Left hindlimb (tissue), 1 donor: ENCODE measurements at regions not wholly inside any gene's neighbourhood (a gene's known extent, or its start where the extent isn't known, plus 50 kb on each side); places are given as distances from the start of the nearest gene placed in this dataset.

Experiments
- DNase-seq: peaks from one replicate; pipeline ENCODE4 v3.0.0-alpha.2; 2018

- no peak for DNase-seq
These were observed 64.8 kb upstream of the PLEKHG3 start for GRCh38 chr14:64639340-64639821.

DNA sequence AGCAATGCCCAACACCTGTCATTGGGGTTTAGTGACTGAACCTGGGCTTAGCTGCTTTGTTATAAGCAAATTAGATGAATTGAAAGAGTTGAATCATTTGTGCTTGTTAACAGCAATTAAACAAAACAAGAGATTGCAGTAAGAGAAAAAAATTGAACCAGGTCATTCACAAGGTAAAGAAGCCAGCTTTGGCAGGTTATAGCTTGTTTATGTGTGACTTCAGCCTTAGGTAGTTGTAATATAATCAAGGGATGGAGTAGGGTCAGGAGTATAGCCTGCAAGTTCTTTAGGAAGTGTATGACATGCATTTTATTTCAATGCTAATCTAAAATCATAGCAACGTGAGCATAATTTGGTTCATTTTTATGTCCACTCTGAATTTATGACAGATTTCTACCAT, 63.4 kb upstream of the PLEKHG3 start:
- DNase-seq: no peak

DNA sequence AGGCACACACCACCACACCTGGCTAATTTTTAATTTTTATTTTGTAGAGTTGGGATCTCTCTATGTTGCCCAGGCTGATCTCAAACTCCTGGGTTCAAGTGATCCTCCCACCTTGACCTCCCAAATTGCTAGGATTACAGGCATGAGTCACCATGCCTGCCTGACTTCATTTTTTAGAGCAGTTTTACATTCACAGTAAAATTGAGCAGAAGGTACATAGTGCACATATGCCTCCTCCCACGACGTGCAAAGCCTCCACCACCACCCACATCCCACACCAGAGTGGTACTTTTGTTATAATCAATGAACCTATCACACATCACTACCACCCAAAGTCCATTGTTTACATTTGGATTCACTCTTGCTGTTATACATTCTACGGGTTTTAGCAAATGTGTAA, 62.5 kb upstream of the PLEKHG3 start:
- DNase-seq: no peak

GRCh38 chr14:64643709-64644108, 60.5 kb upstream of the PLEKHG3 start:
- DNase-seq: no peak

GRCh38 chr14:64644629-64645028, 59.6 kb upstream of the PLEKHG3 start:
- DNase-seq: no peak

GRCh38 chr14:64645220-64645892, 58.9 kb upstream of the PLEKHG3 start:
- peak; percentile 65 for DNase-seq

DNA sequence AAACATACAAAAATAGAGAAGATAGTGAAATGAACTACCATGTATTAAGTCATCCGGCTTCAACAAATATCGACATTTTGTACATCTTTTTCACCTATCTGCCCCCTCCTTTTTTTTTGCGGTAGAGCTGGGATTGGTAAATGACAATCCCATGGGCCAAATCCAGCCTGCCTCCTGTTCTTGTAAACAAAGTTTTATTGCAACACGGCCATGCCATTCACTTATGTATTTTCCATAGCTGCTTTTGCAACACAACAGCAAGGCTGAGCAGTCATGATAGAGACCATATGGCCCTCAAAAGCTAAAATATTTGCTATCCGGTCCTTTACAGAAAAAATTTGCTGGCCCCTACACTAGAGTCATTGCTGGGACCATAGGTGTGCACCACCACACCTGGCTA, 58.1 kb upstream of the PLEKHG3 start:
- no peak for DNase-seq

DNA sequence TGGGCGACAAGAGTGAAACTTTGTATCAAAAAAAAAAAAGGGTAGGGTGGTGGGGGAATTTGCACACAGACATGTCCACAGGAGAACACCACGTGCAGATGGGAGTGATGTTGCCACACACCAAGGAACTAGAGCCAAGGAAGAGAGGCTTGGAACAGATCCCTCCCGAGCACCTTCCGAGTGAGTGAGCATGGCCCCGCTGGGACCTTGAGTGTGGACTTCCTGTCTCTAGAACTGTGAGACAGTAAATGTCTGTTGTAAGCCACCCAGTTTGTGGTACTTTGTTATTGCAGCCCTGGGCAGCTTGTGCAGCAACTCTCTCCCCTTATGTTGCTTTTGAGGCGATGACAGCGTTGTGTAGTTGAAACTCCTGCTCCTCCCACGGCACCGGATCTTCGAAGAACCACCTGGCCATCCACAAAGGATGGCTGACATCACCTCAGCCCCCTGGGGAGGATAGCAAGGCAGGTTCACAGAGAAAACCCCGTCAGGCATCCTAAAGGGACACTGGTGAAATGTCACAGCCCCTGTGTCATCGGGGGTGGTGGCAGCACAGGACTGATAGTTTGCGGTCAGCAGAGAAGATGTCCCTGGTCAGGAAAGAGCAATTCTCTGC, 54.7 kb upstream of the PLEKHG3 start:
- no peak for DNase-seq

- DNase-seq: no peak
These were observed 50.4 kb upstream of the PLEKHG3 start for GRCh38 chr14:64653900-64654245.

GRCh38 chr14:64654246-64654900, 49.9 kb upstream of the PLEKHG3 start:
- DNase-seq: no peak
